Heart left ventricle (tissue), 13 donors: ENCODE measurements at regions not wholly inside any gene's neighbourhood (a gene's known extent, or its start where the extent isn't known, plus 50 kb on each side); places are given as distances from the start of the nearest gene placed in this dataset.
"Not testable (repeated sequence)": the region's sequence is repeated elsewhere in the genome, so short reads cannot be mapped to it uniquely, and the experiment has no call there.

Source experiments
- CTCF ChIP-seq, 12 donors: fragments of 200-600 bp; sonication (generic) in 4 of 12; IDR thresholded peaks; one replicate each; pipeline versions ENCODE4 v1.5.0 to v1.8.0; 2018 to 2022; ENCODE audit warnings: antibody characterized with exemption in 12 of 12, mild to moderate bottlenecking in 5 of 12
- POLR2A ChIP-seq, 2 donors: fragments of 450-650 bp; IDR thresholded peaks; one replicate each; pipeline ENCODE4 v1.6.1; 2017; ENCODE audit warnings: antibody characterized with exemption in 2 of 2, mild to moderate bottlenecking in 2 of 2, moderate library complexity in 2 of 2
- donor health status: ischemic (EF 13 %, LVEDD 7.1; RV severe dilation, severe dysfunction).
- donor health status: DM: no; HTN: yes; CAD: no.
- donor health status: DM: no; HTN: no; CAD: no.
- donor health status: ischemic (EF 25% LVEDD 6.9; RV normal size, moderate dysfunction).
- donor health status: ischemic (EF 25% LVEDD 5.7; RV mildly dilated, moderate dysfunction).
- donor health status: ischemic (EF 35%, LVEDD 5.7; RV mildly dilated, moderate dysfunction).
- donor health status: nonischemic (EF 11% LVEDD 7.7; RV severe dilation, severe dysfunction).
- donor health status: DM: yes; HTN: yes; CAD: no.
- donor health status: PGD.
- donor health status: ischemic (EF 29% LVEDD 5.4; RV normal size, mild dysfunction).
- donor health status: nonischemic (EF 23%, LVEDD 6.1; RV moderate dilation, normal function).

- TF ChIP-seq CTCF, POLR2A (IDR thresholded peaks at IDR 0.05): not testable (repeated sequence)
Measured at GRCh38 chr3:195642311-195642710, 58.6 kb upstream of the APOD start.
